GM13976 (cell line): ENCODE measurements at regions not wholly inside any gene's neighbourhood (a gene's known extent, or its start where the extent isn't known, plus 50 kb on each side); places are given as distances from the start of the nearest gene placed in this dataset.

ENCODE experiments used
- DNase-seq: peaks from one replicate; pipeline ENCODE4 v3.0.0; 2012; ENCODE audit warnings: low spot score
- CTCF ChIP-seq: IDR thresholded peaks from 2 replicates; pipeline ENCODE4 v1.5.1; 2012; ENCODE audit warnings: borderline replicate concordance, mild to moderate bottlenecking; ENCODE audit not compliant: insufficient read depth; ENCODE audit errors: extremely low read depth, missing control alignments, control extremely low read depth
- in situ Hi-C: fragments of 300-500 bp; cut with MboI; formaldehyde crosslinking; loops from one replicate; pipeline ENCODE4 v1.12.0; 2022; ENCODE audit warnings: low sequenced_read_pairs, mixed read lengths, inconsistent platforms; ENCODE audit not compliant: unreplicated experiment

GRCh38 chr4:124977045-124977444 lies 264.5 kb upstream of the ANKRD50 start:
- DNase-seq = no peak
- in situ Hi-C loops = no loop called here
- no peak for TF ChIP-seq CTCF

GRCh38 chr4:124974152-124974551 lies 261.6 kb upstream of the ANKRD50 start:
- no peak for TF ChIP-seq CTCF
- DNase-seq = no peak
- in situ Hi-C loops = no loop called here

- in situ Hi-C loops = no loop called here
- no peak for DNase-seq
- no peak for TF ChIP-seq CTCF
Observed at GRCh38 chr4:124973716-124974115, 261.2 kb upstream of the ANKRD50 start.

GRCh38 chr4:124970011-124970410 lies 257.5 kb upstream of the ANKRD50 start:
- in situ Hi-C loops = no loop called here
- TF ChIP-seq CTCF = no peak
- no peak for DNase-seq

- no peak for DNase-seq
- TF ChIP-seq CTCF = no peak
- in situ Hi-C loops = no loop called here
Observed at GRCh38 chr4:124965497-124965891, 253.0 kb upstream of the ANKRD50 start.

- no peak for TF ChIP-seq CTCF
- in situ Hi-C loops = no loop called here
- no peak for DNase-seq
Observed at GRCh38 chr4:124964852-124965496, 252.4 kb upstream of the ANKRD50 start.
